T-helper 2 cell treated with Interferon-gamma antibody and Interleukin-4, amounts not matched to agents 5 μg/mL and 100 μg/mL, for 36 hours (primary cell): ENCODE measurements at regions not wholly inside any gene's neighbourhood (a gene's known extent, or its start where the extent isn't known, plus 50 kb on each side); places are given as distances from the start of the nearest gene placed in this dataset.
"Not testable (repeated sequence)": the region's sequence is repeated elsewhere in the genome, so short reads cannot be mapped to it uniquely, and the experiment has no call there.

Experiments used
- DNase-seq: peaks from one replicate; pipeline ENCODE4 v3.0.0; 2021; ENCODE audit warnings: low spot score
- H3K27ac Mint-ChIP-seq: one replicate; pipeline ENCODE4 v1.8.0; 2021; ENCODE audit warnings: mild to moderate bottlenecking, mixed read lengths
- H3K27me3 Mint-ChIP-seq: one replicate; pipeline ENCODE4 v1.8.0; 2021; ENCODE audit warnings: low read depth, mixed read lengths
- H3K36me3 Mint-ChIP-seq: one replicate; pipeline ENCODE4 v1.8.0; 2021; ENCODE audit warnings: low read depth, mixed read lengths
- H3K4me1 Mint-ChIP-seq: one replicate; pipeline ENCODE4 v1.8.0; 2021; ENCODE audit warnings: low read depth, mixed read lengths
- H3K4me3 Mint-ChIP-seq: one replicate; pipeline ENCODE4 v1.8.0; 2022; ENCODE audit warnings: mild to moderate bottlenecking, moderate library complexity, mixed read lengths
- H3K9me3 Mint-ChIP-seq: one replicate; pipeline ENCODE4 v1.8.0; 2021; ENCODE audit warnings: mixed read lengths

DNA sequence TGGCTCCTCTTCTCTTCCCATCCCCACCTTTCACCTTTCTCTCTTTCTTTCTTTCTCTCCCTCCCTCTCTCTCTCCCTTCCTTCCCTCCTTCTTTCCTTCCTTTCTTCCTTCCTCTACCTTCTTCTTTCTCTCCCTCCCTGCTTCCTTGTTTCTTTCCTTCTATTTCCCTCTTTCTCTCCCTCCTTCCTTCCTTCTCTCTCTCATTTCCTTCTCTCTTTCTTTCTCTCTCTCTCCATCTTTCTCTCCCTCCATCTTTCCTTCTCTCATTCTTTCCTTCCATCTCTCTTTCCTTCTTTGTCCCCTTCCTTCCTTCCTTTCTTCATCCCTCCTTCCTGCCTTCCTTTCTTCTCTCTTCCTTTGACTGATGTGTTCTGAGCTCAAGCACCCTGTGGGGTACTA, 1467.0 kb upstream of the DEFB115 start:
- no peaks in the 10 kb centered on the region for H3K4me1 Mint-ChIP-seq
- peaks cover 67% of the 10 kb centered on the region for H3K9me3 Mint-ChIP-seq
- H3K27me3 Mint-ChIP-seq, result no peaks in the 10 kb centered on the region
- no peak for DNase-seq
- H3K4me3 Mint-ChIP-seq, result no peak overlapping the region
- no peak overlapping the region for H3K27ac Mint-ChIP-seq
- peaks cover 2% of the 10 kb centered on the region for H3K36me3 Mint-ChIP-seq

DNA sequence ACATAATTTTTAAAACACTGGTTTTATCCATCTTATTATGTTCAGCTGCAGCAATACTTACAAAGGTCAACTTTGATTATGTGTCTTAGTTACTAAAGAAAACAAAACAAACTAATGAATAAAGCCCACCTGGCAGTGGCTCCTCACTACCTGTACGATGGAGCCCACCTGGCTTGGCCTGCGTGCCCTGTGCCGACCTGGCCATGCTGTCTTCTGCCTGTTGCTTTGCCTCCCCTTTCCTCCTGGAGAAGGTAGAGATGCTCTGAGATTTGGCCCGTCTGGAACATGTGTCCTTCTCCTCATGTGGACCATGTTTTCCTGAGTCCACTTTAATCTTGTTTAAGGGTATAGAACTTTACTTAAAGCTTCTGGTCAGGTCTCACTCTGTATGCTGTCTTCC, 1426.0 kb upstream of the DEFB115 start:
- H3K9me3 Mint-ChIP-seq, result peaks cover 74% of the 10 kb centered on the region
- H3K4me1 Mint-ChIP-seq, H3K27ac Mint-ChIP-seq, H3K36me3 Mint-ChIP-seq, DNase-seq, H3K27me3 Mint-ChIP-seq, H3K4me3 Mint-ChIP-seq: not testable (repeated sequence)

DNA sequence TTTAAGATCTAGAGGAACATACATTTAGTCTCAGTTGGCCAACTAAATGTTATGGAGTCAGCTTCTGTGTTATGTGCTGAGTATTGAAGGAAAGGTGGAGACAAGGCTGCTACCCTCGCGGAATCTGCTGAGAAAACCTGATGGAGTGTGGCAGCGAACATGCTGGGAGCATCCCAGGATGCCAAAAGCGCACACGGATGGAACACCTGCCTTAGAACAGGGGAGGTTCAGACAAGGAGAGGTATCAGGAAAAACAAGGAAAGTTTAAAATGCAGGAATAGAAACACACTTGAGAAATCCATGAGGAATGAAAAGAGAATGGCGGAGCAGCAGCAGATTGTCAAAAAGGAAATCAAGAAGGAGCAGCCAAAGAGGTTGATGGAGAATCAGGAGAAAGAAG, 1389.5 kb upstream of the DEFB115 start:
- not testable (repeated sequence) for H3K4me3 Mint-ChIP-seq, H3K27ac Mint-ChIP-seq, H3K4me1 Mint-ChIP-seq, DNase-seq, H3K36me3 Mint-ChIP-seq, H3K27me3 Mint-ChIP-seq
- H3K9me3 Mint-ChIP-seq, result peaks cover 82% of the 10 kb centered on the region

DNA sequence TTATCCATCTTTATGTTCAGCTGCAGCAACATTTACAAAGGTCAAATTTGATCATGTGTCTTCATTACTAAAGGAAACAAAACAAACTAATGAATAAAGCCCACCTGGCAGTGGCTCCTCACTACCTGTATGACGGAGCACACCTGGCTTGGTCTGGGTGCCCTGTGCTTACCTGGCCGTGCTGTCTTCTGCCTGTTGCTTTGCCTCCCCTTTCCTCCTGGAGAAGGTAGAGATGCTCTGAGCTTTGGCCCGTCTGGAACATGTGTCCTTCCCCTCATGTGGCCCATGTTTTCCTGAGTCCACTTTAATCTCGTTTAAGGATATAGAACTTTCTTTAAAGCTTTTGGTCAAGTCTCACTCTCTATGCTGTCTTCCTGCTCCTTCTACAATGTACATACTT, 1388.8 kb upstream of the DEFB115 start:
- not testable (repeated sequence) for DNase-seq, H3K4me1 Mint-ChIP-seq, H3K27me3 Mint-ChIP-seq, H3K27ac Mint-ChIP-seq, H3K36me3 Mint-ChIP-seq, H3K4me3 Mint-ChIP-seq
- H3K9me3 Mint-ChIP-seq, result peaks cover 84% of the 10 kb centered on the region

DNA sequence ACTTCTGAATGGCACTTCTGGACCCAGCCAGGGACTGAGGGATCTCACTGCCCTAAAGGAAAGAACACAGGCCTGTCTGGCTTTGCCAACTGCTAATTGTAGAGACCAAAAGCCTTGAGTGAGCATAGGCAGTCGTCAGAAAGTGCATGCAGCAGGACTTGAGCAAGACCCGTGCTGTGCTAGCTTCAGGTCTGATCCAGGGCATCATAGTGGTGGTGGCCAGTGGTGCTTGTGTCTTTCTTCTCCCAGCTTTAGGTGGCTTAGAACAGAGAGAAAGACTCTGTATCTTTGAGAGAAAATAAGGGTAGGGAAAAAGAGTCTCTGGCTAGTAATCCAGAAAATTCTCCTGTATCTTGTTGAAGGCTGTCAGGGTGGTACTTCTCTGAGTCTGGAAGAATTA, 1385.6 kb upstream of the DEFB115 start:
- not testable (repeated sequence) for H3K27me3 Mint-ChIP-seq, H3K4me1 Mint-ChIP-seq, DNase-seq, H3K4me3 Mint-ChIP-seq, H3K36me3 Mint-ChIP-seq, H3K27ac Mint-ChIP-seq
- H3K9me3 Mint-ChIP-seq, result peaks cover 71% of the 10 kb centered on the region

DNA sequence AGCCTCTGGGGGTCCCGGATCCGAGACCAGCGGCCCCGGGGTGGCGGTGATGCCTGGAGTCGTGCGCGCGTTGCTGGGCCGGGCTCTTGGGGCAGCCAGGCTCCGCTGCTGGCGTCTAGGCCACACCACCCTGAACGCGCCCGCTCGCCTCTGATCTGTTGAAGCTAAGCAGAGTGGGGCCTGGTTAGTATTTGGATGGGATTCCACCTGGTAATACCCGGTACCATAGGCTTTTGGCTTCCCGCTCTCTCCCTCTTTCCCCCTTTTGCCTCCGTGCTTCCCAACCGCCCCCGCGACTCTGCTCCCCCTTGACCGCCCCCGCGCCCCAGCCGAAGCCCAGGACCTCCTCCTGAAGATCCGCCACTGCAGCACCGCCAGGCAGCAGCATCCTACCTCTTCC, 1383.5 kb upstream of the DEFB115 start:
- no peak overlapping the region for H3K27ac Mint-ChIP-seq
- H3K27me3 Mint-ChIP-seq, result peaks cover 2% of the 10 kb centered on the region
- H3K9me3 Mint-ChIP-seq, result peaks cover 73% of the 10 kb centered on the region
- peaks cover 6% of the 10 kb centered on the region for H3K36me3 Mint-ChIP-seq
- no peaks in the 10 kb centered on the region for H3K4me1 Mint-ChIP-seq
- H3K4me3 Mint-ChIP-seq, result no peak overlapping the region
- no peak for DNase-seq

DNA sequence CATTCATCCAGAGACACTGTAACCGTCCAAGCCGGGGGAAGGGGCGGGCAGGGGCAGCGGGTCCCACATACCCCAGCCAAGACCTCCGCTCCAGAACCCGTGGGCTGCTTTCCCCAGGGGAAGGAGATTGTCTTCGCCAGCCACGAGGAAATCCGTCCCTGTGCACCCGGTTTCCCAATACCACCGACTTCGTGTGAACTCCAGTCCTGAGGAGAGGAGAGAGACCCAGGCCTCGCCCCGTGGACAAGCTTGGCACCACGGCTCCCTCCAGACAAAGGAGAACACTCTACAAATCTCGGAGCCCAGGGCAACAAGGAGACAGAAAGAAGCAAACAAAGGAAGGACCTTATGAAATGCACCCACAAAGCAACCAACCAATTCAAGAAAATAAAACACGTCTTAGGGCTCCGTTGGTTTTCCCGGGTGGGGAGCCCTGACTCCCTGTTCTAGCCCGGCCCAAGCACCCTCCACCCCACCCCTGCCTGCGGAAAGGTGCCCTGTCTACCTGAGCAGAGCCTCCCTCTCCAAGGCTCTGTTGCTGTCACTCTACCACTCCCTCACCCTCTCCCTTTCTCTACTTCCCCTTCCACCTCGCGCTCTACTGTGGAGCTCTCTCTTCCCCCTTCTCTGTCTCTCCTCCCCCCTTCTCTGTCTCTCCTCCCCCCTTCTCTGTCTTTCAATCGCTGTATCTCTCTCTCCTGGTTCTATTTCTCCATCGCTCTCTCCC, 1382.8 kb upstream of the DEFB115 start:
- no peak overlapping the region for H3K27ac Mint-ChIP-seq
- H3K9me3 Mint-ChIP-seq, result peaks cover 68% of the 10 kb centered on the region
- H3K4me1 Mint-ChIP-seq, result no peaks in the 10 kb centered on the region
- H3K36me3 Mint-ChIP-seq, result peaks cover 6% of the 10 kb centered on the region
- DNase-seq, result no peak
- peaks cover 2% of the 10 kb centered on the region for H3K27me3 Mint-ChIP-seq
- H3K4me3 Mint-ChIP-seq, result no peak overlapping the region

DNA sequence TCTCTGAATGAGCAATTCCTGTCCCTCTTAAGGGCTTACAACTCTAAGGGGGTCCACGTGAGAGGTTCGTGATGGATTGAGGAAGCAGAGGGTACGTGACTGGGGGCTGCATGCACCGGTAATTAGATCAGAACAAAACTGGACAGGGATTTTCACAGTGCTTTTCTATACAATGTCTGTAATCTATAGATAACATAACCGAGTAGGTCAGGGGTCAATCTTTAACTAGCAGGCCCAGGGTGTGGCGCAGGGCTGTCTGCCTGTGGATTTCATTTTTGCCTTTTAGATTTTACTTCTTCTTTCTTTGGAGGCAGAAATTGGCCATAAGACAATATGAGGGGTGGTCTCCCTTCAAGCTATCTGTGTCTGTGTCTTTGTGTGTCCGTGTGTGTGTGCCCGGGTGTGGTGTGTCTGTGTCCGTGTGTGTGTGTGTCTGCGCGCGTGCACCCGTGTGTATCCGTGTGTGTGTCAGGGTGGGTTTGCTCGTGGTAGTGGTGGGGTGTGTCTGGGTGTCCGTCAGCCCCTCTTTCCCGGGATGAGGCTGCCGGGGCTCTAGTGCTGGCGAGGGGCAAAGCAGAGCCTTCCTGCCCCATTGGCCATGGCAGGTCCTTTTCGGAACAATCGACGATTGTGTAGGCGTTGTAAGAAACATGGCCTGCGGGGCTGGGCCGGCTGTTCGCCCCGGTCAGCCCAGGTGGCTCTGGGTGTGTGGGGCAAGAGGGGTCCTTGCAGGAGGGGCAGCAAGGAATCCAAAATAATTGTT, 1382.0 kb upstream of the DEFB115 start:
- not testable (repeated sequence) for H3K27me3 Mint-ChIP-seq, H3K36me3 Mint-ChIP-seq, DNase-seq, H3K27ac Mint-ChIP-seq, H3K4me3 Mint-ChIP-seq, H3K4me1 Mint-ChIP-seq
- peaks cover 62% of the 10 kb centered on the region for H3K9me3 Mint-ChIP-seq

DNA sequence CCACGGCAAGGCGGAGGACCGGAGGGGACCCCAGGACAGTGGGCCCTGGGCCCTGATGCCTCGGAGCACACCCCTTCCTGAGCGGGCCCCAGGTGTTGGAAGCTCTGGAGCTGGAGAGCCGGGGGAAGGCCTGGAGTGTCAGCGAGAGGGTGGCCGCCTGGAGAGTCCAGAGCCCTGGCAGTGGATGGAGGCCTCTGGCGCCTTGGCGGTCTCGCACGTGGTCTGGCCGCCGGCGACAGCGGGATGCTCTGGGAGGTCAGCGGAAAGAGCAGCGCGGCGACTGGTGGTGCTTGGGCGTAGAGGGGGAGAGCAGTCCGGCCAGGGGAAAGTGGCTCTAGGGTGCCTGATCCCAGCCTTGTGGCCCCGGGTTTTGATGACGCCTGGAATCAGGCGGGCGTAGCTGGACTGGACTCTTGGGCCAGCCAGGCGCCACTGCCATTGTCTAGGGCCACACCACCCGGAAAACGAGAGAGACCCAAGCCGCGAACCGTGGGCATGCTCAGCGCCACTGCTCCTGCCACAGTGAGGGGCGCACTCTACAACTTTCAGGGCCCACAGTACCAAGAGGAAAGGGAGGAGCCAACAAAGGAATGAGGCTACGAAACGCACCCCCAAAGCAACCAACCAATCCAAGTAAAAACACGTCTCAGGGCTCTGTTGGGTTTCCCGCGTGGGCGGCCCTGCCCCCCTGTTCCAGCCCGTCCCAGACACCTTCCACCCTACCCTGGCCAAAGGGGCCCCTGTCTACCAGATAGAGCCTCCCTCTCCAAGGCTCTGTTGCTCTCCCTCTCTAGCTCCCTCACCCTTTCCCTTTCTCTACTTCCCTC, 1381.2 kb upstream of the DEFB115 start:
- H3K9me3 Mint-ChIP-seq, result peaks cover 62% of the 10 kb centered on the region
- not testable (repeated sequence) for H3K27ac Mint-ChIP-seq, DNase-seq, H3K4me1 Mint-ChIP-seq, H3K4me3 Mint-ChIP-seq, H3K36me3 Mint-ChIP-seq, H3K27me3 Mint-ChIP-seq

DNA sequence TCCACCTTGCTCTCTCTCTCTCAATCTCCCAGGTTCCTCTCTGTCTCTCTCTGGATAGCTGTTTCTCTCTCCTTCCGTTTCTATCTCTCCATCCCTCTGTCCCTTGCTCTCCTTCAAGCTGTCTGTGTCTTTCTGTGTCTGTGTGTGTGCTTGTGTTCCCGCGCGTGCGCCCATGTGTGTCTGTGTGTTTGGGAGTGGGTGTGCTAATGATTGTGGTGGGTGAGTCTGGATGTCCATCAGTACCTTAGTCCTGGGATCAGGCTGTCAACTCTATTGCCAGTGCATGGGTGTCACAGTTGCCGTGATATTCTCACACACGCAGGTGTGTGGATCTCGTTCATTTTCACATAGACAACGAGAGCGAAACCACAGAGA, 1380.6 kb upstream of the DEFB115 start:
- peaks cover 57% of the 10 kb centered on the region for H3K9me3 Mint-ChIP-seq
- peaks cover 2% of the 10 kb centered on the region for H3K27me3 Mint-ChIP-seq
- DNase-seq, result no peak
- H3K36me3 Mint-ChIP-seq, result peaks cover 6% of the 10 kb centered on the region
- no peak overlapping the region for H3K4me3 Mint-ChIP-seq
- no peak overlapping the region for H3K27ac Mint-ChIP-seq
- H3K4me1 Mint-ChIP-seq, result no peaks in the 10 kb centered on the region

DNA sequence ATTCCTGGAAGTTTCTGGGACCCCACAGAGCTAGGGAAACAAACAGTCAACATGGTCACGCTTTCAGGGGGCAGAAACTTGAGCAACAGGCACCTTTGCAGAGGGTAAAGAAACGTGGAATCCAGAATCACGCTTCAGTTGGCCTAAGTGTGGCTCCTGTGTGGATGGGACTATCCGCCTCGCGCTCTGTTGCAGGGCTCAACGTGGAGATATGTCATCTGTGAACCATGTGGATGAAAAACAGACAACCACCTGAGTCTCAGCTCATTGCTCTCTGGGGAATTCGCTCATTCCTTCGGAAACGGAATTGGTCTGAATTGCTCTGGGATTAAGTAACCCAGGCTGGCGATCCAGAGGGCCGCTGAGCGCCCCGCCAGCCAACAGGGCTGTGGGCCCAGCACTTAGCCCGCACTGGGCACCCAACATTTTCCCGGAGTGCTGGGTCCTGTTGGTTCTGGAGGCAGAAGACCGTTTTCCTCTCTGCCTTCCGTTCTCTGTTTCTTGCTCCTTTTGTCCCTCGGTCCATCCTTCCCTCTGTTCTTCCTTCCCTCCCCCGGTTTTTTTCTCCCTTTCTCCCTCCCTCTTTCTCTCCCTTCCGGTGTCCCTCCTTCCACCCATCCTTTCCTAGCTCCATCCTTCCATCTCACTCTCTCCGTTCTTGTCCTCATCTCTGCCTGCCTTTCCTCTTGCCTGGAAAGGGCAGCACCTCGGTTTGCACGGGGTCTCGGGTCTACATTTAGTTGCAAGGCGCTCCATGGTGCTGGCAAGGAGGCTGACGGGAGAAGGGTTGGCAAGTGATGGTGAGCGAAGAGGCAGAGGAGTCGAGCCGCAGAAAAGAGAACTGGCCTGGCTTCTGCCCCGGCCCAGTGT, 1379.8 kb upstream of the DEFB115 start:
- H3K4me3 Mint-ChIP-seq, H3K27ac Mint-ChIP-seq: not testable (repeated sequence)

DNA sequence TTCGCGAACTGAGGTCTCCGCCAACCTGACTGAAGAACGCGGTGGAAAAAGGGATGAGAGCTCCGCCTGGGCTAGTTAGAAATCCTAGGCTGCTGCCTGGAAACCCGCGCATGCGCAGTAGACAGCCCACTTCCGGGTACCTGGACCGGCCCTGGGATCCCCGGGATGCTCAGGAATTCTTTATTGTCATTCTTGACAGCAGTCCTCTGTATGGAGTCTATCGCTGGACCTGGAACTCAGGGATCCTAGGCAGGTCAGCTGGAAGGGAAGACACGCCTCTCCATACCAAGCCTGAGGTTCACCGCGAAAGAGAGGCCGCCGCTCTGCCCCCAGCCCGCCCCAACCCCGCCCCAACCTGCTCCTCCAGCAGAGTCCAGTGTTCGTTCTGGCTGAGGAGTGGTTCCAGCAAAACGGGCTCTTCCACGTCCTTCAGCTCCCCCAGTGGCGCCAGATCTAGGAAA, 1379.2 kb upstream of the DEFB115 start:
- H3K4me3 Mint-ChIP-seq, result peak overlapping the region; percentile 24
- H3K27ac Mint-ChIP-seq, result no peak overlapping the region
- H3K27me3 Mint-ChIP-seq, result peaks cover 2% of the 10 kb centered on the region
- H3K9me3 Mint-ChIP-seq, result peaks cover 57% of the 10 kb centered on the region
- no peaks in the 10 kb centered on the region for H3K4me1 Mint-ChIP-seq
- peaks cover 6% of the 10 kb centered on the region for H3K36me3 Mint-ChIP-seq
- no peak for DNase-seq

More for the DNA sequence above, 1379.8 kb upstream of the DEFB115 start:
- DNase-seq, H3K4me1 Mint-ChIP-seq, H3K27me3 Mint-ChIP-seq, H3K36me3 Mint-ChIP-seq: not testable (repeated sequence)
- H3K9me3 Mint-ChIP-seq, result peaks cover 60% of the 10 kb centered on the region

DNA sequence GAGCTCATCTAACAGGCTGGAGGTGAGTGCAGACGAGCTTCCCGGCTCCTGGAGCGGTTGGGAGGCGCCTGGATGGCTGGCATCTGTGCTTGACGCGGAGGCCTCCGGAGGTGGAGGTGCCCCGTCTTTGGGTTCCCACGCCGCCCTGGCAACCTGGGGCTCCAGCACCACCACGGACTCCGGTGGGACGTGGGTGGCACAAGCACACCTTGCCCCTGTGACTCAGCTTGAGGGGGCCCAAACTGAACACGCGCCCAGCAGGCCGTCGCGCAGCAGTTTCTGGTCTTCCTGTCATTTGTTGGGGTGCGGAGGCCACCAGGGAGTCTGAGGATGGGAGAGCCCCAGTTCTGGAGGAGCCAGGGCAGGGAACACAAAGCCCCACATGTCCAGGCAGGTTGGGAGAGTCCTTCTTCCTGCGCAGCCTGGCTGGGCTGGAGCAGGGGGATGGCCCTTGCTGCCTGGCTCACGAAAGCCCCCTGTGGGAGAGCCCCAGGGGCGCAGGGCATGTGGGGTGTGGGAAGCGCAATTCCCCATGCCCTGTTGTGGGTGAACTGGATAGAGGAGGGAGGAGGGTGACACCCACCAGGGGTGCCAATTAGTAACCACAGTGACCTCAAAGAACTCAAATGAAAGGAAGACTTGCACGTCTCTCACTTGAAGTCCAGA, 1378.6 kb upstream of the DEFB115 start:
- Mint-ChIP-seq H3K27me3 (peaks cover 2% of the 10 kb centered on the region), H3K27ac (no peak overlapping the region), H3K36me3 (peaks cover 6% of the 10 kb centered on the region), H3K4me1 (no peaks in the 10 kb centered on the region), H3K4me3 (no peak overlapping the region), H3K9me3 (peaks cover 61% of the 10 kb centered on the region)
- DNase-seq, result no peak
